RPMI8226 (cell line): ENCODE measurements at regions not wholly inside any gene's neighbourhood (a gene's known extent, or its start where the extent isn't known, plus 50 kb on each side); places are given as distances from the start of the nearest gene placed in this dataset.
"Not testable (repeated sequence)": the region's sequence is repeated elsewhere in the genome, so short reads cannot be mapped to it uniquely, and the experiment has no call there.

Source experiments
- DNase-seq: peaks from one replicate; pipeline ENCODE4 v3.0.0-alpha.2; 2015

DNA sequence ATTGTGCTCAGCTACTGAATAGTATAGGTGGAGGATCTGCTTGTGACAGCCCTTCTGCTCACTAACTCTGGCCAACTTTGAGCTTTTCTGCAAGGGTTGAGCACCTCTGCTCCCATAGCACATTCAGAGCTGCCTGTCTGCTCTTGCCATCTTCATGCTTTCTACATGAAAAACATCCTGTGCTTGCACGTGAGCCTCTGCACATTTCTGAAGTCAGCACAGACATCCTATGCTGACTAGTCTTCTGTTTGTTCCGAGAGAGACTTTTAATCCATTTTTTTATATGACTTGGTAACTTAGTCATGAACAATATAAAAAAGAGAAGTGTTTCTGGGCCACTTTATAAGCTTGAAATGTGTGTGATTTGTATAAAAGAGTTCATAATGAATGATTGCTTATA, 969.3 kb downstream of the TMTC2 start:
- DNase-seq, result no peak

DNA sequence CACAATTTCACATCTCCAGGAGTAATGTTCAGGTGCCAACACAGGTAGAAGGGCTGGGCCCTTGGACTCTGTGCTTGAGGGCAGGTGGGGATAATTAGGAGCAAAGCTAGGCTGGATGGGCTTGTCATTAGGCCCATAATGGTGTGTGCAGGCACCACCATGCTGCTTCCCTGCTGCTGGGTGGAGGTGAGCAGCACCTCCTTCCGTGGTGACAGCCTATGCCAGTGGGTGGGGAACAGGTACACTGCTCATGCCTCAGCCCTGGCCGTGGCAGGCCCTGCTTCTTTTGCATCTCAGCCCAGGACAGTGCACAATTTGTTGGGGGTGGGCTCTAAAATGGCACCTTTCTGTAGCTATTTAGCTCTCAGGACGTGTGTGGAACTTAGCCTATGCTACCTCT, 955.5 kb downstream of the TMTC2 start:
- DNase-seq, result no peak

- no peak for DNase-seq
These were observed 955.1 kb downstream of the TMTC2 start for GRCh38 chr12:83641789-83642188.

DNA sequence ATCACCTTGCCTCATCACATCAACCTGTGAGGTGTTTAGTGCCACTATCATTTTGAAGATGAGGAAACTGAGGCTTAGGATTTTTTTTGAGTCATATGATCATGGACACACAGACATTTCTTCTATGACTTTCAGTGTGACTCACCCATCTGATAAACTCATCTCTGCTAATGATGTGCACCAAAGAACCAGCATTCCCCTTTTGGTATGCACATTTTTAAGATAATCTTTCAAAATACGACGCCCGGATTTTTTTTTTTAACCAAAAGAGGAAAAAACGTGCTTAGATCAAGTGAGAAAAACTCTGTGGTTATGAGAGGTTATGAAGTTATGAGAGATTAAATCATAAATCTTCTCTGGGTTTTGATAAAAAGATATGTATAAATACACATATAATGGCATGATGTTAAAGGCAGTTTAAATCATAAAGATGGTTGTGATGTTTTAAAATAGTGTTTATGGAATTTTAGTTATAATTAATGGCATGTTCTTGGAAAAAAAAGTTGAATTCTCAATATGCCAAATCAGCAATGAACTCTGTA, 948.1 kb downstream of the TMTC2 start:
- DNase-seq, result no peak

- no peak for DNase-seq
These were observed 943.8 kb downstream of the TMTC2 start for GRCh38 chr12:83630526-83630925.

GRCh38 chr12:83629931-83630330, 943.2 kb downstream of the TMTC2 start:
- DNase-seq, result no peak

GRCh38 chr12:83622205-83622604, 935.5 kb downstream of the TMTC2 start:
- no peak for DNase-seq

DNA sequence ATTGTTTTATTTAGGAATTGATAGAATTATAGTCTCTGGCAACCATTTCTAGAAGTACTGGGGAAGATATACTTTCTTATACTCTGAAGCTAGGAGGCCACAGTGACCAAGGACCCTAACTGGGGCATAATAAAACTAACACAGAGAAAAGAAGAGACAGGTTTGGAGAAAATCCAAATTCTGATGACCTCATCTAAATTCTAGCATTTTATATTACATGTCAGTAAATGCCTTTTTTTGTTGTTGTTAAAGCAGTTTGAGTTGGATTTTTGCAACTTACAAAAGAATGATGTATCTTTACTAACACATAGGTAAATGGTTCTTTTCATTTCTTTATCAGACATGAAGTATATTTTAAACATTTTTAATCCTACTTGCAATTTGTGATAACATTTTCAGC, 933.3 kb downstream of the TMTC2 start:
- no peak for DNase-seq

GRCh38 chr12:83615152-83615551, 928.4 kb downstream of the TMTC2 start:
- no peak for DNase-seq

- DNase-seq, result no peak
These were observed 926.9 kb downstream of the TMTC2 start for GRCh38 chr12:83613586-83614110.

DNA sequence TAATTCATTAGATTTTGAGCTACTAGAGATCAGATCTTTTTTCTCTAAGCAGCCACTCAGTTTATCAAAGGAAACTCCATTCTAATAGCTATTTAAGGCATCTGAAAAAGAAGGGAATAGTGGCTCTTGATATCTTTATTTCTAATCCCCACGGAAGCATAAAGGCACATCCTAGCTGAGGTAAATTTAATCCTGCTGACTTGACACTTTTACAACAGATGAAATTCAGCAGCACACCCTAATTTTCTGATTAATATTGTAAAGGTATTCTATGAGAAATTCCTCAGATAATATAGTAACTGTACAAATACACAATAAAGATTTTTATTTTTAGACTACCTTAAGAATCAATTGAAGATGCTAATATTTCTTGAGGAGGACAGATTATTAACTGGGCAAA, 916.4 kb downstream of the TMTC2 start:
- DNase-seq, result no peak

DNA sequence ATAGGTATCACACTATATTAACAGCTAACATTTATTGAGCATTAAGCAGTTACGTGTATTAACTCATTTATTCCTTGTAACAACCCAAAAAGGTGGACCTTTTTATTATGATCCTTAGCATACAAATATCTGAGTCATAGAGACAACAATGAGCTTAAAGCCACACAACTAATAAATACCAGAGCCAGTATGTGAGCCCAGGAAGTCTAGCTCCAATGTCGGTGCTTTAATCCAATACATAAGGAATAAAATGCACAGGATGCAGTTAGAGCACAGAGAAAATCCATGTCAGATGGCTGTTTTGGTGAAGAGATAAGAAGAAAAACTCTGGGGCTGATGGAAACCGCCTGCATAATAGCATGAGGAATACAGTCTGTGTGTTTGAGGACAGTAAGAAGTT, 888.6 kb downstream of the TMTC2 start:
- no peak for DNase-seq

DNA sequence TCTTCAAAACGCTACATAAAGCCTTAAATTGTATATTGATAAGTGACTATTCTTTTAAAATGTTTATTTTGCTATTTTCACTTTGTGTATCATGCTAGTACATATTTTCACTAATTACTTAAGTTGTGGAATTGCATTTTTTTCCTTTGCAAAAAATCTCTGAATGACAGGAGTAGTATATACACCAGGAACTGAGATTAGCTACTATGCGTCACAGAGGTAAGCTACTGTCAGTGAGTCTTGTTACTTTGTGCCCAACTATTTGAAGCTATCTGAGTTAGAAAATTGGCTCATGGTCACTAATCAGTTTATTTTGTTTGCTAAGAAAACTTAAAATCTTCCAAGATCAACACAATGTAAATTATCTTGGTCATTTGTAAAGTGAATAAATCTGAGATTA, 887.4 kb downstream of the TMTC2 start:
- no peak for DNase-seq

DNA sequence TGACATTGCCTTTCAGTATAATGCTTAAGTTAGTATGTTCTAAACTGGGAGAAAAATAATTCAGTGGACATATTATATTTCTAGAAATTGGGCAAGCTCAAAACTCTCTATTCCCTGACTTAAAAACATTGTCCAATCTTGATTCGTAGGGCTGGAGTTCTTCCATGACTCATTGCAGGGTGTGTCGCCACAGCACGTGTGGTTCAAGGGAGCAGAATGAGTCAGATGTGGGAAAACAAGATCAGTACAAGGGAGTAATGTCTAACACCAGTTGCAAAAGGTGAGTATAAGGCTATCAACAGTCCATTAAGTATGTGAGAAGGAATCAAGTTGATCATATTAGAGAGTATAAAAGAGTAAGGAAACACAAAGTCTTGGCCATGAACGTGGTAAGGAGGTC, 887.0 kb downstream of the TMTC2 start:
- DNase-seq, result no peak

DNA sequence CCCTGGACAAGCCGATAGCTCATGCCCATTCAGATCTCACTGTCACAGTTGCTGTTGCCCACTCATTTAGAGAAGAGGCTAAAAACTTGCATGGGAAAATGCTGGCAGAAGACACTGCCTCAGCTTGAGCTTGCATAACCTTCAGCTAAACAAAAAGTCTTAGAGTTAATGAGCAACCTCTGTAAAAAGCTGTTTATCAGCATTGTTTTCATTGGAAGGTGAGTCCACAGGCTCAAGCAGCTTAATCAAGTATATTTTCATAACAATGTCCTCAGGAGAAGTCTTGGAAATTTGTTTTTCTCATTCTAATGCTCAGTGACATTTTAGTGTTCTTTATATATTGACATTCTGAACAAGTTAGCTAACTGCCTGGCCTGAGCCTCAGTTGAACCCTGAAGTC, 872.9 kb downstream of the TMTC2 start:
- no peak for DNase-seq

- DNase-seq, result not testable (repeated sequence)
These were observed 869.3 kb downstream of the TMTC2 start for GRCh38 chr12:83556040-83556439.

DNA sequence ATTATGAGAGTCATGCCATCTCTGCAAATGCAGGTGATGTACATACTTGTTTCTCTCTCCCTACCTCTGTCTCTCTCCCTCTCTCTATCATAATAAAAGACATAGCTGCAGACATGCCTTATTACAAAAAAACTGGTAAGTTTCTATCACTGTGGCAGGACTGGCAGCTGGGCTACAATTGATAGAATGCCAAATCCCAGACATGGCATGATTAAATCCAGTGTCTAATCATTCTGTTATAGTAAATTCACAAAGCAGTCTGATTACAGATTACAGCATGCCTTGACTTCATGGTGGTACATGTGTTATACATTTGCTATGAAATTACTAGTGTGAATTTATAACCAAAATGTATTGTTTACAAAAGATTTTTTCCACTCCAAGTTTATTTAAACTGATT, 854.7 kb downstream of the TMTC2 start:
- no peak for DNase-seq

DNA sequence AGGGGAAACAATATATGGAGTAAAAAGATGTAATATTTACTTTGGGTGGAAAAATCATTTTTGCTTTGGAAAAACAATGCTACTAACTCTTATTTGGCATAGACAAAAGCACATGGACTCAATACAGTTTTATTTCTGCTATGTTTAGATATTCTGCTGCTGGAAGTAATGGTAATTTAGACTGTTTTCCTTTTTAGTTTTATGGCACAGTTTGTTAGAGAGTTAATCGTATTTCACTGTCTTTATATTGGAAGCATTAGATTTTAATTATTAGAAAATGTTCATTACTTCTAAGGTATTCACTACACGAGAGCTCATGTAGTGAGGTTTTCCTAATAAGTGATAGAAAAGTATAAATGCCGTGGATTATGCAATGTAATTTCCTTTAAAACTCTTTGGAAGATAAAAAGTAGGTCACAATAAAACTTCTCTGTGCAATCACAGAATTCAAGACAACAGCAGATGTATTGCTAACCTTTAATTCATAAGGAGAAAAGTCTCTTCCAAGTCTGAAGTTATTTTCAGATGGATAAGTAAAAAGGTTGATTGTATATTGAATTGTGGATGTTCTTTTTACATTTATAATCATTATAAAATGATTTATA, 851.8 kb downstream of the TMTC2 start:
- DNase-seq, result no peak

GRCh38 chr12:83537428-83538053, 850.8 kb downstream of the TMTC2 start:
- DNase-seq, result no peak

DNA sequence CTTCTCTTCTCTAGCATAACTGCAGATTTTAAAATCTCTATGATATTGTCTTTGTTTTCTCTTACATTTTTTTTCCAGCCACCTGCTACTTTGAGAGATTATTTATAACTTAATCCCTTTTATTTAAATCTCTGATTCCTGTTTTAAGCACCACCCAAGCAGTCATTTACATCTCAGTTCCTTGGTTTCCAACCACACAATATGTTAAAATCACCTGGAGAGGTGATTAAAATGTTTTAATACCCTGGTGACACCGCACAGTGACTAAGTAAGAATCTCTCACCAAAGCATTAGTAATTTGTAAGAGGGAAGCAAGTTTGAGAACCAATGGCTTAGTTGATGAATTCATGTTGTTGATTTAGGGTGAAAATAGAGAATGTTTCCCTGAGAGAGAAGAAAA, 849.8 kb downstream of the TMTC2 start:
- DNase-seq, result no peak

DNA sequence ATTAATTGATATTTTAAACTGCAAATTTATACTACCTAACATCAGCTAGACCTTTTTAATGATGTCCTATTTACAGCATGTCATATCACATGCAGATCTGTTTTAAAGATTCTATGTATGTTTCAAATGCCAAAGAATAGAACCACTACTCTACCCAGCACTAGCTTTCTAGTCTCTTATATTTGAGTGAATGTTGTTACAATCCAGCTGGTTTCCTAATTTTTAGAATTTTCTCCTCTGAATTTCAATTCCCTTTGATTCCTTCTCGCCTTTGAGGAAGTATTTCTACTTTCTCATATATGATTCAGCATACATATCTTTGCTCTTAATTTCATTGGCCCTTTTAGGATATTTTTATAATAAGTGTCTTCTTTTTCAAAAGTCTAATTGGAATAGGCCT, 841.9 kb downstream of the TMTC2 start:
- DNase-seq, result no peak

GRCh38 chr12:83527810-83528209, 841.1 kb downstream of the TMTC2 start:
- DNase-seq, result no peak

- no peak for DNase-seq
These were observed 828.8 kb downstream of the TMTC2 start for GRCh38 chr12:83515306-83516026.

GRCh38 chr12:83514372-83514771, 827.7 kb downstream of the TMTC2 start:
- no peak for DNase-seq
